Hematopoietic multipotent progenitor cell treated with erythropoietin and hydrocortisone succinate and interleukin-3 and kit ligand, for 8 days (in vitro differentiated cells): ENCODE measurements at regions not wholly inside any gene's neighbourhood (a gene's known extent, or its start where the extent isn't known, plus 50 kb on each side); places are given as distances from the start of the nearest gene placed in this dataset.
"Not testable (repeated sequence)": the region's sequence is repeated elsewhere in the genome, so short reads cannot be mapped to it uniquely, and the experiment has no call there.

Source experiments
- DNase-seq: peaks from one replicate; pipeline ENCODE4 v3.0.0-alpha.2; 2015

- no peak for DNase-seq
Measured at GRCh38 chr4:170529748-170530722, 440.3 kb upstream of the AADAT start.

- DNase-seq: no peak
Measured at GRCh38 chr4:170526471-170526870, 436.7 kb upstream of the AADAT start.

GRCh38 chr4:170522427-170522970 is 432.7 kb upstream of the AADAT start:
- DNase-seq: no peak

- no peak for DNase-seq
Measured at GRCh38 chr4:170497689-170498088, 407.9 kb upstream of the AADAT start.

- no peak for DNase-seq
Measured at GRCh38 chr4:170497112-170497511, 407.4 kb upstream of the AADAT start.

- DNase-seq: no peak
Measured at GRCh38 chr4:170491981-170492380, 402.2 kb upstream of the AADAT start.

- no peak for DNase-seq
Measured at GRCh38 chr4:170476351-170476750, 386.6 kb upstream of the AADAT start.

- no peak for DNase-seq
Measured at GRCh38 chr4:170465429-170465828, 375.7 kb upstream of the AADAT start.

- no peak for DNase-seq
Measured at GRCh38 chr4:170464614-170465197, 374.9 kb upstream of the AADAT start.

- DNase-seq: no peak
Measured at GRCh38 chr4:170446782-170447181, 357.0 kb upstream of the AADAT start.

- not testable (repeated sequence) for DNase-seq
Measured at GRCh38 chr4:170441146-170441545, 351.4 kb upstream of the AADAT start.

- DNase-seq: no peak
Measured at GRCh38 chr4:170428929-170429328, 339.2 kb upstream of the AADAT start.

- no peak for DNase-seq
Measured at GRCh38 chr4:170425521-170426143, 335.9 kb upstream of the AADAT start.

- DNase-seq: no peak
Measured at GRCh38 chr4:170425040-170425439, 335.3 kb upstream of the AADAT start.

- no peak for DNase-seq
Measured at GRCh38 chr4:170423137-170423536, 333.4 kb upstream of the AADAT start.

GRCh38 chr4:170420255-170420693 is 330.5 kb upstream of the AADAT start:
- DNase-seq: no peak

- DNase-seq: no peak
Measured at GRCh38 chr4:170414961-170415360, 325.2 kb upstream of the AADAT start.

- no peak for DNase-seq
Measured at GRCh38 chr4:170414360-170414759, 324.6 kb upstream of the AADAT start.

- DNase-seq: no peak
Measured at GRCh38 chr4:170413951-170414350, 324.2 kb upstream of the AADAT start.

GRCh38 chr4:170400361-170400760 is 310.6 kb upstream of the AADAT start:
- DNase-seq: no peak

- DNase-seq: no peak
Measured at GRCh38 chr4:170399581-170400293, 310.0 kb upstream of the AADAT start.

- DNase-seq: no peak
Measured at GRCh38 chr4:170398218-170398617, 308.5 kb upstream of the AADAT start.

GRCh38 chr4:170395773-170396172 is 306.0 kb upstream of the AADAT start:
- no peak for DNase-seq
